Gastroesophageal sphincter (tissue), 4 donors: ENCODE measurements at regions not wholly inside any gene's neighbourhood (a gene's known extent, or its start where the extent isn't known, plus 50 kb on each side); places are given as distances from the start of the nearest gene placed in this dataset.

Experiments
- ATAC-seq: fragments of 150-250 bp; one replicate; pipeline ENCODE4 v1.9.1; 2016; ENCODE audit warnings: mild to moderate bottlenecking, moderate library complexity
- H3K27ac ChIP-seq, 4 donors: fragments of 200-600 bp; sonication (generic) in 3 of 4; 1 replicate in 3 of 4; 2 replicates in 1 of 4; pipeline ENCODE4 v1.5.1; 2016 to 2019
- H3K27me3 ChIP-seq: fragments of 200-600 bp; sonication (generic); one replicate; pipeline ENCODE4 v1.5.1; 2019
- H3K36me3 ChIP-seq, 2 donors: fragments of 200-600 bp; sonication (generic); one replicate each; pipeline ENCODE4 v1.5.1; 2019; ENCODE audit warnings: control low read depth in 1 of 2
- H3K4me1 ChIP-seq, 3 donors: fragments of 200-600 bp; sonication (generic); 1 replicate in 2 of 3; 2 replicates in 1 of 3; pipeline ENCODE4 v1.5.1; 2016 to 2019; ENCODE audit warnings: control low read depth in 2 of 3
- H3K4me3 ChIP-seq, 2 donors: fragments of 200-600 bp; sonication (generic); one replicate each; pipeline ENCODE4 v1.5.1; 2019; ENCODE audit warnings: mild to moderate bottlenecking in 1 of 2, moderate library complexity in 1 of 2
- H3K9me3 ChIP-seq, 3 donors: fragments of 200-600 bp; sonication (generic); one replicate each; pipeline ENCODE4 v1.5.1; 2017 to 2019; ENCODE audit warnings: control low read depth in 2 of 3
- CTCF ChIP-seq, 4 experiments: fragments of 200-600 bp in 2 of 4; fragments of 450-650 bp in 2 of 4; sonication (generic) in 1 of 4; IDR thresholded peaks; one replicate each; pipeline ENCODE4 v1.5.1; 2017 to 2019; ENCODE audit warnings: antibody characterized with exemption in 4 of 4, mild to moderate bottlenecking in 2 of 4, moderate library complexity in 2 of 4
- EP300 ChIP-seq: sonication (generic); formaldehyde crosslinking; IDR thresholded peaks from one replicate; pipeline ENCODE4 v1.6.1; 2017; ENCODE audit warnings: antibody characterized with exemption, mild to moderate bottlenecking
- POLR2A ChIP-seq, 2 donors: fragments of 450-650 bp; IDR thresholded peaks; one replicate each; pipeline ENCODE4 v1.6.1; 2017; ENCODE audit warnings: antibody characterized with exemption in 2 of 2, mild to moderate bottlenecking in 2 of 2, moderate library complexity in 1 of 2
- POLR2AphosphoS5 ChIP-seq: sonication (generic); formaldehyde crosslinking; IDR thresholded peaks from one replicate; pipeline ENCODE4 v1.6.1; 2017; ENCODE audit warnings: antibody characterized with exemption
- WGBS, 2 donors: methylation state at CpG; one replicate each; pipeline ENCODE4 v1.1.5; 2018; ENCODE audit warnings: low coverage in 1 of 2; 5-methylcytosine and 5-hydroxymethylcytosine counted together

DNA sequence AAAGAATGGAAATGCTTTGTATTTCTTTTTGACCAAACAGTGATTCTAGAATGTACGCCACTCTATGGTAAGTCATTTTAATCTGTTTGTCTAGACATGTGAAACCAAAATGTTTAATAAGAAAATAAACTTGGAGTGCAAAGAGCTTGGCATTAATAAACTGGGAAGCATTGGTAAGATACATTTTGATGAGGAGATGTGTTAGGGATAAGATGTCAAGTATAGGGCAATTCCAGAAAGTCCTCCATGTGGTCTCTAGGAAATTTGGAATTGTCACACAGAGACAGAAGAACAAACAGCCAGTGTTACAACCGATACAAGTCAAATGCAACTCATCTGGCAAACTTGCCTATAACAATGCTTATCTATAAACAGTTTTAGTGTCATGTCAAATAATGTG is 410.7 kb upstream of the SEMA3A start:
- Histone ChIP-seq H3K9me3 (peaks cover 0 to 11% (median 0%) of the 10 kb centered on the region in 3 donors), H3K27ac (no peak overlapping the region), H3K4me1 (no peaks in the 10 kb centered on the region), H3K4me3 (no peak overlapping the region), H3K27me3 (no peaks in the 10 kb centered on the region), H3K36me3 (no peaks in the 10 kb centered on the region)
- 63 to 69% methylated on average over 2 of the region's 2 CpGs for WGBS, 2 donors
- no peak for ATAC-seq
- no peak for TF ChIP-seq POLR2AphosphoS5
- TF ChIP-seq POLR2A (IDR thresholded peaks at IDR 0.05) = no peak
- no peak for TF ChIP-seq CTCF (IDR thresholded peaks at IDR 0.05)
- no peak for TF ChIP-seq EP300

DNA sequence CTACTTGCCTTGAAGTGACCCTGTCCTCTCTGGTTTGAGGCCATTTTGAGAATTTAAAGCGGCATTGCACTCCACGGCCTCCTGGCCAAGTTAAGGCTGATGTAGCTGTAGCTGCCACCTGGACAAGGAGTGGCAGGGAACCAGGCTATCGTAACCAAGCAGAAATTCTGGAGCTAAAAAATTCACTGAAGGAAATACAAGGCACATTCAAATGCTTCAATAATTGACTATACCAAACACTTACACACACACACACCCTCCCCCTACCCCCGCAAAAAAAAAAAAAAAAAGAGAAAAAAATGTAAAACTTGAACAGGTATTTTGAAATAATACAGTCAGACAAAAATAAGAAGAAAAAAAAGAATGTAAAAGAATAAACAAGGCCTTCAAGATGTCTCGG is 409.0 kb upstream of the SEMA3A start:
- no peak for ATAC-seq
- no peaks in the 10 kb centered on the region for H3K36me3 ChIP-seq
- H3K4me3 ChIP-seq = no peak overlapping the region
- H3K27ac ChIP-seq = no peak overlapping the region
- no peak for TF ChIP-seq POLR2AphosphoS5
- TF ChIP-seq POLR2A (IDR thresholded peaks at IDR 0.05) = no peak
- no peak for TF ChIP-seq CTCF (IDR thresholded peaks at IDR 0.05)
- no peak for TF ChIP-seq EP300
- no peaks in the 10 kb centered on the region for H3K4me1 ChIP-seq
- H3K9me3 ChIP-seq = peaks cover 0 to 11% (median 0%) of the 10 kb centered on the region in 3 donors
- 85 to 100% methylated on average over 2 to 3 of the region's 5 CpGs for WGBS, 2 donors
- no peaks in the 10 kb centered on the region for H3K27me3 ChIP-seq

- H3K27ac ChIP-seq = no peak overlapping the region
- 82 to 94% methylated on average over 4 of the region's 4 CpGs for WGBS, 2 donors
- TF ChIP-seq EP300 = no peak
- no peak for TF ChIP-seq POLR2A (IDR thresholded peaks at IDR 0.05)
- TF ChIP-seq POLR2AphosphoS5 = no peak
- TF ChIP-seq CTCF (IDR thresholded peaks at IDR 0.05) = no peak
- ATAC-seq = no peak
- H3K27me3 ChIP-seq = no peaks in the 10 kb centered on the region
- no peak overlapping the region for H3K4me3 ChIP-seq
- no peaks in the 10 kb centered on the region for H3K9me3 ChIP-seq
- no peaks in the 10 kb centered on the region for H3K4me1 ChIP-seq
- H3K36me3 ChIP-seq = no peaks in the 10 kb centered on the region
Observed at GRCh38 chr7:84595026-84595425, 400.4 kb upstream of the SEMA3A start.

GRCh38 chr7:84591897-84592296 is 397.3 kb upstream of the SEMA3A start:
- H3K4me1 ChIP-seq = no peaks in the 10 kb centered on the region
- no peaks in the 10 kb centered on the region for H3K36me3 ChIP-seq
- no peaks in the 10 kb centered on the region for H3K27me3 ChIP-seq
- ATAC-seq = no peak
- no peak overlapping the region for H3K4me3 ChIP-seq
- H3K9me3 ChIP-seq = no peaks in the 10 kb centered on the region
- no peak overlapping the region for H3K27ac ChIP-seq
- no peak for TF ChIP-seq POLR2AphosphoS5
- TF ChIP-seq POLR2A (IDR thresholded peaks at IDR 0.05) = no peak
- no peak for TF ChIP-seq EP300
- no peak for TF ChIP-seq CTCF (IDR thresholded peaks at IDR 0.05)
- 87 to 93% methylated on average over 2 of the region's 2 CpGs for WGBS, 2 donors

GRCh38 chr7:84589012-84589411 is 394.4 kb upstream of the SEMA3A start:
- Histone ChIP-seq H3K9me3 (no peaks in the 10 kb centered on the region), H3K4me3 (no peak overlapping the region), H3K36me3 (no peaks in the 10 kb centered on the region), H3K27me3 (no peaks in the 10 kb centered on the region), H3K4me1 (no peaks in the 10 kb centered on the region), H3K27ac (no peak overlapping the region)
- no peak for ATAC-seq
- no peak for TF ChIP-seq POLR2A (IDR thresholded peaks at IDR 0.05)
- TF ChIP-seq CTCF (IDR thresholded peaks at IDR 0.05) = no peak
- TF ChIP-seq POLR2AphosphoS5 = no peak
- TF ChIP-seq EP300 = no peak
- 88 to 100% methylated on average over 1 to 2 of the region's 4 CpGs for WGBS, 2 donors
